Nephron progenitor cell (in vitro differentiated cells): ENCODE measurements at regions not wholly inside any gene's neighbourhood (a gene's known extent, or its start where the extent isn't known, plus 50 kb on each side); places are given as distances from the start of the nearest gene placed in this dataset.

Experiments
- DNase-seq: peaks from one replicate; pipeline ENCODE4 v3.0.0; 2021
- H3K27ac Mint-ChIP-seq: 2 replicates; pipeline ENCODE4 v1.8.0; 2021; ENCODE audit warnings: mild to moderate bottlenecking, moderate library complexity, mixed read lengths
- H3K27me3 Mint-ChIP-seq: 2 replicates; pipeline ENCODE4 v1.8.0; 2021; ENCODE audit warnings: mild to moderate bottlenecking, low read depth, mixed read lengths; ENCODE audit not compliant: poor library complexity
- H3K36me3 Mint-ChIP-seq: 2 replicates; pipeline ENCODE4 v1.8.0; 2021; ENCODE audit warnings: low read depth, mixed read lengths
- H3K4me1 Mint-ChIP-seq: 2 replicates; pipeline ENCODE4 v1.8.0; 2021; ENCODE audit warnings: mixed read lengths
- H3K4me3 Mint-ChIP-seq: 2 replicates; pipeline ENCODE4 v1.8.0; 2021; ENCODE audit warnings: mild to moderate bottlenecking, moderate library complexity, mixed read lengths
- H3K9me3 Mint-ChIP-seq: 2 replicates; pipeline ENCODE4 v1.8.0; 2021; ENCODE audit warnings: mild to moderate bottlenecking, moderate library complexity, mixed read lengths
- CTCF ChIP-seq: fragments of 200-600 bp; sonication (generic); IDR thresholded peaks from 2 replicates; pipeline ENCODE4 v1.5.0; 2021; ENCODE audit warnings: antibody characterized with exemption

GRCh38 chr15:23994273-23994672 lies 307.2 kb upstream of the NDN start:
- no peak for TF ChIP-seq CTCF
- Mint-ChIP-seq H3K27ac (no peak overlapping the region), H3K4me1 (no peaks in the 10 kb centered on the region), H3K9me3 (peaks cover 49% of the 10 kb centered on the region), H3K4me3 (no peak overlapping the region), H3K36me3 (no peaks in the 10 kb centered on the region), H3K27me3 (peaks cover 8% of the 10 kb centered on the region)
- DNase-seq = no peak

GRCh38 chr15:23998056-23998455 lies 311.0 kb upstream of the NDN start:
- H3K4me3 Mint-ChIP-seq = no peak overlapping the region

GRCh38 chr15:24008476-24008875 lies 321.4 kb upstream of the NDN start:
- no peaks in the 10 kb centered on the region for H3K36me3 Mint-ChIP-seq
- peaks cover 59% of the 10 kb centered on the region for H3K9me3 Mint-ChIP-seq
- H3K4me3 Mint-ChIP-seq = no peak overlapping the region
- H3K27ac Mint-ChIP-seq = no peak overlapping the region
- no peaks in the 10 kb centered on the region for H3K4me1 Mint-ChIP-seq
- no peak for DNase-seq
- H3K27me3 Mint-ChIP-seq = no peaks in the 10 kb centered on the region
- no peak for TF ChIP-seq CTCF

More at GRCh38 chr15:23998056-23998455, 311.0 kb upstream of the NDN start:
- H3K27me3 Mint-ChIP-seq = peaks cover 4% of the 10 kb centered on the region
- H3K36me3 Mint-ChIP-seq = no peaks in the 10 kb centered on the region
- H3K9me3 Mint-ChIP-seq = peaks cover 45% of the 10 kb centered on the region
- no peak for DNase-seq
- H3K4me1 Mint-ChIP-seq = no peaks in the 10 kb centered on the region
- no peak for TF ChIP-seq CTCF
- H3K27ac Mint-ChIP-seq = no peak overlapping the region

GRCh38 chr15:24017470-24017869 lies 330.4 kb upstream of the NDN start:
- H3K4me3 Mint-ChIP-seq = no peak overlapping the region
- DNase-seq = no peak
- no peaks in the 10 kb centered on the region for H3K4me1 Mint-ChIP-seq
- no peak for TF ChIP-seq CTCF
- no peaks in the 10 kb centered on the region for H3K36me3 Mint-ChIP-seq
- H3K9me3 Mint-ChIP-seq = peaks cover 38% of the 10 kb centered on the region
- H3K27ac Mint-ChIP-seq = no peak overlapping the region
- H3K27me3 Mint-ChIP-seq = no peaks in the 10 kb centered on the region

- Mint-ChIP-seq H3K27me3 (no peaks in the 10 kb centered on the region), H3K9me3 (peaks cover 70% of the 10 kb centered on the region)
Measured at GRCh38 chr15:24039683-24040082, 352.6 kb upstream of the NDN start.

More at GRCh38 chr15:24039683-24040082, 352.6 kb upstream of the NDN start:
- H3K4me1 Mint-ChIP-seq = no peaks in the 10 kb centered on the region
- no peak for DNase-seq
- H3K4me3 Mint-ChIP-seq = no peak overlapping the region
- TF ChIP-seq CTCF = no peak
- no peak overlapping the region for H3K27ac Mint-ChIP-seq
- peaks cover 6% of the 10 kb centered on the region for H3K36me3 Mint-ChIP-seq
